OCI-LY7 (cell line): ENCODE measurements at regions not wholly inside any gene's neighbourhood (a gene's known extent, or its start where the extent isn't known, plus 50 kb on each side); places are given as distances from the start of the nearest gene placed in this dataset.
"Not testable (repeated sequence)": the region's sequence is repeated elsewhere in the genome, so short reads cannot be mapped to it uniquely, and the experiment has no call there.

ENCODE experiments used
- EZH2phosphoT487 ChIP-seq: fragments of 200-600 bp; sonication (generic); IDR thresholded peaks from 2 replicates; pipeline ENCODE4 v1.6.1; 2018; ENCODE audit warnings: low read depth, borderline replicate concordance, mild to moderate bottlenecking, mixed run types, antibody characterized with exemption, low read length, moderate library complexity, mixed read lengths
- TF ChIP-seq, protein P1 (sequence below): fragments of 200-600 bp; sonication (generic); conservative IDR thresholded peaks from 2 replicates; pipeline ENCODE4 v1.5.1; 2014; ENCODE audit warnings: mild to moderate bottlenecking, antibody characterized with exemption, low read length, moderate library complexity, mixed read lengths

DNA sequence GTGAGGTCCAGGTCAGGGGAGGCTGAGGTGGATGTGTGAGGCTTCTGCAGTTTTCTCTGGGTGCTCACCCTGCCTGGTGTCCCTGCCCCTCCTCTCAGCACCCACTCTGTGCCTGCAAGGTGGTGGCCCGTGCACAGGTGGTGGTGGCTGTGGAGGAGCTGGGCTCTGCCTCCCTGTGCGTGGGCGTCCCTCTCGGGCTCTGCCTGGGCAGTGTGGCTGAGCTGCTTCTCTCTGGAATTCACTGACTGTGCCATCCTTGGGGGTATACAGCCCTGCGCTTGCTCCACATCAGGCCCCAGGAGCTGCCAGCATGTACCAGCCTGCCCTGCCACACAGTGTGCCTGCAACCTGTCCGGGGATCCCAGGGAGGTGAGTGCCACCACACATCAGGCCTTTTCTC, 369.8 kb downstream of the TMEM121 start:
- TF ChIP-seq EZH2phosphoT487 = not testable (repeated sequence)
- TF ChIP-seq, protein P1, sequence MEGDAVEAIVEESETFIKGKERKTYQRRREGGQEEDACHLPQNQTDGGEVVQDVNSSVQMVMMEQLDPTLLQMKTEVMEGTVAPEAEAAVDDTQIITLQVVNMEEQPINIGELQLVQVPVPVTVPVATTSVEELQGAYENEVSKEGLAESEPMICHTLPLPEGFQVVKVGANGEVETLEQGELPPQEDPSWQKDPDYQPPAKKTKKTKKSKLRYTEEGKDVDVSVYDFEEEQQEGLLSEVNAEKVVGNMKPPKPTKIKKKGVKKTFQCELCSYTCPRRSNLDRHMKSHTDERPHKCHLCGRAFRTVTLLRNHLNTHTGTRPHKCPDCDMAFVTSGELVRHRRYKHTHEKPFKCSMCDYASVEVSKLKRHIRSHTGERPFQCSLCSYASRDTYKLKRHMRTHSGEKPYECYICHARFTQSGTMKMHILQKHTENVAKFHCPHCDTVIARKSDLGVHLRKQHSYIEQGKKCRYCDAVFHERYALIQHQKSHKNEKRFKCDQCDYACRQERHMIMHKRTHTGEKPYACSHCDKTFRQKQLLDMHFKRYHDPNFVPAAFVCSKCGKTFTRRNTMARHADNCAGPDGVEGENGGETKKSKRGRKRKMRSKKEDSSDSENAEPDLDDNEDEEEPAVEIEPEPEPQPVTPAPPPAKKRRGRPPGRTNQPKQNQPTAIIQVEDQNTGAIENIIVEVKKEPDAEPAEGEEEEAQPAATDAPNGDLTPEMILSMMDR = not testable (repeated sequence)
